Prostate gland (tissue), 2 donors: ENCODE measurements at regions not wholly inside any gene's neighbourhood (a gene's known extent, or its start where the extent isn't known, plus 50 kb on each side); places are given as distances from the start of the nearest gene placed in this dataset.

Experiments used
- POLR2A ChIP-seq: fragments of 450-650 bp; IDR thresholded peaks from one replicate; pipeline ENCODE4 v1.6.1; 2016; ENCODE audit warnings: antibody characterized with exemption, mild to moderate bottlenecking
- TF ChIP-seq, protein P1 (sequence below), 4 experiments: fragments of 200-600 bp in 2 of 4; fragments of 450-650 bp in 2 of 4; sonication (generic) in 2 of 4; IDR thresholded peaks; 1 replicate in 3 of 4; 2 replicates in 1 of 4; pipeline ENCODE4 v1.5.1; 2016 to 2019; ENCODE audit warnings: antibody characterized with exemption in 4 of 4, mild to moderate bottlenecking in 2 of 4, moderate library complexity in 2 of 4

GRCh38 chr1:187680823-187681222 is 852.1 kb downstream of the PLA2G4A start:
- TF ChIP-seq, protein P1, sequence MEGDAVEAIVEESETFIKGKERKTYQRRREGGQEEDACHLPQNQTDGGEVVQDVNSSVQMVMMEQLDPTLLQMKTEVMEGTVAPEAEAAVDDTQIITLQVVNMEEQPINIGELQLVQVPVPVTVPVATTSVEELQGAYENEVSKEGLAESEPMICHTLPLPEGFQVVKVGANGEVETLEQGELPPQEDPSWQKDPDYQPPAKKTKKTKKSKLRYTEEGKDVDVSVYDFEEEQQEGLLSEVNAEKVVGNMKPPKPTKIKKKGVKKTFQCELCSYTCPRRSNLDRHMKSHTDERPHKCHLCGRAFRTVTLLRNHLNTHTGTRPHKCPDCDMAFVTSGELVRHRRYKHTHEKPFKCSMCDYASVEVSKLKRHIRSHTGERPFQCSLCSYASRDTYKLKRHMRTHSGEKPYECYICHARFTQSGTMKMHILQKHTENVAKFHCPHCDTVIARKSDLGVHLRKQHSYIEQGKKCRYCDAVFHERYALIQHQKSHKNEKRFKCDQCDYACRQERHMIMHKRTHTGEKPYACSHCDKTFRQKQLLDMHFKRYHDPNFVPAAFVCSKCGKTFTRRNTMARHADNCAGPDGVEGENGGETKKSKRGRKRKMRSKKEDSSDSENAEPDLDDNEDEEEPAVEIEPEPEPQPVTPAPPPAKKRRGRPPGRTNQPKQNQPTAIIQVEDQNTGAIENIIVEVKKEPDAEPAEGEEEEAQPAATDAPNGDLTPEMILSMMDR (IDR thresholded peaks at IDR 0.05), result no peak
- no peak for TF ChIP-seq POLR2A
